Neuron (in vitro differentiated cells): ENCODE measurements at regions not wholly inside any gene's neighbourhood (a gene's known extent, or its start where the extent isn't known, plus 50 kb on each side); places are given as distances from the start of the nearest gene placed in this dataset.

Source experiments
- H2AFZ ChIP-seq: one replicate; pipeline ENCODE4 v1.6.1; 2013; ENCODE audit warnings: low read depth, mild to moderate bottlenecking, inconsistent platforms, low read length, moderate library complexity
- H3K27me3 ChIP-seq: one replicate; pipeline ENCODE4 v1.6.1; 2013; ENCODE audit warnings: low read length; ENCODE audit not compliant: insufficient read depth
- H3K36me3 ChIP-seq: one replicate; pipeline ENCODE4 v1.6.1; 2013; ENCODE audit warnings: low read length; ENCODE audit not compliant: insufficient read depth
- H3K4me1 ChIP-seq: one replicate; pipeline ENCODE4 v1.6.1; 2013; ENCODE audit warnings: low read length; ENCODE audit not compliant: insufficient read depth
- H3K4me3 ChIP-seq: 2 replicates; pipeline ENCODE4 v1.5.1; 2013; ENCODE audit warnings: mild to moderate bottlenecking, low read length, moderate library complexity
- H3K9me3 ChIP-seq: one replicate; pipeline ENCODE4 v1.6.1; 2013; ENCODE audit warnings: low read length

GRCh38 chr12:4014444-4014843 is 141.2 kb upstream of the PARP11 start:
- H3K9me3 ChIP-seq: no peaks in the 10 kb centered on the region
- H3K4me1 ChIP-seq: peaks cover 21% of the 10 kb centered on the region
- no peaks in the 10 kb centered on the region for H3K27me3 ChIP-seq
- no peak overlapping the region for H2AFZ ChIP-seq
- no peaks in the 10 kb centered on the region for H3K36me3 ChIP-seq
- H3K4me3 ChIP-seq: no peak overlapping the region

GRCh38 chr12:4012977-4013968 is 140.1 kb upstream of the PARP11 start:
- Histone ChIP-seq H2AFZ (no peak overlapping the region), H3K4me1 (peaks cover 21% of the 10 kb centered on the region)

GRCh38 chr12:4012073-4012472 is 138.9 kb upstream of the PARP11 start:
- no peak overlapping the region for H2AFZ ChIP-seq
- H3K9me3 ChIP-seq: no peaks in the 10 kb centered on the region
- H3K4me3 ChIP-seq: no peak overlapping the region
- H3K4me1 ChIP-seq: peaks cover 21% of the 10 kb centered on the region
- H3K27me3 ChIP-seq: no peaks in the 10 kb centered on the region
- H3K36me3 ChIP-seq: no peaks in the 10 kb centered on the region

More at GRCh38 chr12:4012977-4013968, 140.1 kb upstream of the PARP11 start:
- no peaks in the 10 kb centered on the region for H3K36me3 ChIP-seq
- H3K4me3 ChIP-seq: no peak overlapping the region
- H3K27me3 ChIP-seq: no peaks in the 10 kb centered on the region
- H3K9me3 ChIP-seq: no peaks in the 10 kb centered on the region

GRCh38 chr12:4011597-4011996 is 138.4 kb upstream of the PARP11 start:
- no peaks in the 10 kb centered on the region for H3K9me3 ChIP-seq
- H3K36me3 ChIP-seq: no peaks in the 10 kb centered on the region
- H2AFZ ChIP-seq: no peak overlapping the region
- H3K4me1 ChIP-seq: peaks cover 21% of the 10 kb centered on the region
- no peak overlapping the region for H3K4me3 ChIP-seq
- H3K27me3 ChIP-seq: no peaks in the 10 kb centered on the region

GRCh38 chr12:4009979-4010704 is 136.9 kb upstream of the PARP11 start:
- H3K9me3 ChIP-seq: no peaks in the 10 kb centered on the region
- H2AFZ ChIP-seq: no peak overlapping the region
- H3K4me3 ChIP-seq: no peak overlapping the region
- H3K36me3 ChIP-seq: no peaks in the 10 kb centered on the region
- H3K27me3 ChIP-seq: no peaks in the 10 kb centered on the region
- H3K4me1 ChIP-seq: peaks cover 14% of the 10 kb centered on the region

GRCh38 chr12:4006743-4007142 is 133.5 kb upstream of the PARP11 start:
- Histone ChIP-seq H3K4me1 (no peaks in the 10 kb centered on the region), H3K4me3 (no peak overlapping the region), H3K9me3 (no peaks in the 10 kb centered on the region), H2AFZ (no peak overlapping the region), H3K27me3 (no peaks in the 10 kb centered on the region), H3K36me3 (no peaks in the 10 kb centered on the region)

GRCh38 chr12:4005851-4006430 is 132.7 kb upstream of the PARP11 start:
- H3K27me3 ChIP-seq: no peaks in the 10 kb centered on the region
- H3K9me3 ChIP-seq: peaks cover 2% of the 10 kb centered on the region
- H2AFZ ChIP-seq: no peak overlapping the region
- no peaks in the 10 kb centered on the region for H3K36me3 ChIP-seq
- H3K4me1 ChIP-seq: no peaks in the 10 kb centered on the region
- H3K4me3 ChIP-seq: no peak overlapping the region

- H3K4me1 ChIP-seq: no peaks in the 10 kb centered on the region
Observed at GRCh38 chr12:4003576-4003975, 130.4 kb upstream of the PARP11 start.

GRCh38 chr12:4002601-4003000 is 129.4 kb upstream of the PARP11 start:
- H3K4me3 ChIP-seq: no peak overlapping the region
- no peak overlapping the region for H2AFZ ChIP-seq
- no peaks in the 10 kb centered on the region for H3K4me1 ChIP-seq
- H3K9me3 ChIP-seq: peaks cover 2% of the 10 kb centered on the region
- no peaks in the 10 kb centered on the region for H3K36me3 ChIP-seq
- no peaks in the 10 kb centered on the region for H3K27me3 ChIP-seq

More at GRCh38 chr12:4003576-4003975, 130.4 kb upstream of the PARP11 start:
- Histone ChIP-seq H3K36me3 (no peaks in the 10 kb centered on the region), H3K4me3 (no peak overlapping the region), H2AFZ (no peak overlapping the region), H3K9me3 (peaks cover 2% of the 10 kb centered on the region), H3K27me3 (no peaks in the 10 kb centered on the region)

GRCh38 chr12:4001841-4002240 is 128.6 kb upstream of the PARP11 start:
- Histone ChIP-seq H3K4me1 (no peaks in the 10 kb centered on the region), H3K27me3 (no peaks in the 10 kb centered on the region), H2AFZ (no peak overlapping the region), H3K4me3 (no peak overlapping the region), H3K36me3 (no peaks in the 10 kb centered on the region), H3K9me3 (peaks cover 2% of the 10 kb centered on the region)

GRCh38 chr12:4001031-4001430 is 127.8 kb upstream of the PARP11 start:
- H3K27me3 ChIP-seq: no peaks in the 10 kb centered on the region

GRCh38 chr12:3999904-4000303 is 126.7 kb upstream of the PARP11 start:
- H3K4me1 ChIP-seq: peaks cover 9% of the 10 kb centered on the region
- H2AFZ ChIP-seq: no peak overlapping the region
- no peaks in the 10 kb centered on the region for H3K27me3 ChIP-seq
- no peaks in the 10 kb centered on the region for H3K36me3 ChIP-seq
- peaks cover 2% of the 10 kb centered on the region for H3K9me3 ChIP-seq
- no peak overlapping the region for H3K4me3 ChIP-seq

More at GRCh38 chr12:4001031-4001430, 127.8 kb upstream of the PARP11 start:
- Histone ChIP-seq H2AFZ (no peak overlapping the region), H3K9me3 (peaks cover 2% of the 10 kb centered on the region), H3K4me1 (peaks cover 4% of the 10 kb centered on the region), H3K4me3 (no peak overlapping the region), H3K36me3 (no peaks in the 10 kb centered on the region)
